NB4 (cell line): ENCODE measurements at regions not wholly inside any gene's neighbourhood (a gene's known extent, or its start where the extent isn't known, plus 50 kb on each side); places are given as distances from the start of the nearest gene placed in this dataset.

ENCODE experiments used
- CTCF ChIP-seq: IDR thresholded peaks from one replicate; pipeline ENCODE4 v1.5.1; 2012; ENCODE audit warnings: low read depth, low read length
- MAX ChIP-seq: IDR thresholded peaks from 2 replicates; pipeline ENCODE4 v1.6.1; 2011; ENCODE audit warnings: low read depth, low read length
- POLR2A ChIP-seq: IDR thresholded peaks from 2 replicates; pipeline ENCODE4 v1.6.1; 2011; ENCODE audit warnings: mild to moderate bottlenecking; ENCODE audit not compliant: insufficient read length; ENCODE audit errors: extremely low read depth

- TF ChIP-seq CTCF (no peak), POLR2A (no peak), MAX (no peak)
These were observed 474.7 kb upstream of the ADGRB3 start for GRCh38 chr6:68160348-68160747.
